Fibroblast of lung (primary cell): ENCODE measurements at regions not wholly inside any gene's neighbourhood (a gene's known extent, or its start where the extent isn't known, plus 50 kb on each side); places are given as distances from the start of the nearest gene placed in this dataset.

Experiments used
- EZH2 ChIP-seq: IDR thresholded peaks from 2 replicates; pipeline ENCODE4 v1.5.1; 2012; ENCODE audit warnings: low read length, control low read depth, mild to moderate bottlenecking; ENCODE audit errors: missing control alignments
- TF ChIP-seq, protein P1 (sequence below), 2 donors: IDR thresholded peaks in 1 of 2; conservative IDR thresholded peaks in 1 of 2; 1 replicate in 1 of 2; 2 replicates in 1 of 2; pipeline ENCODE4 v1.5.1; 2011 to 2012; ENCODE audit warnings: low read length in 2 of 2, control low read depth in 1 of 2, inconsistent platforms in 1 of 2, low read depth in 1 of 2, mild to moderate bottlenecking in 1 of 2

- TF ChIP-seq, protein P1, sequence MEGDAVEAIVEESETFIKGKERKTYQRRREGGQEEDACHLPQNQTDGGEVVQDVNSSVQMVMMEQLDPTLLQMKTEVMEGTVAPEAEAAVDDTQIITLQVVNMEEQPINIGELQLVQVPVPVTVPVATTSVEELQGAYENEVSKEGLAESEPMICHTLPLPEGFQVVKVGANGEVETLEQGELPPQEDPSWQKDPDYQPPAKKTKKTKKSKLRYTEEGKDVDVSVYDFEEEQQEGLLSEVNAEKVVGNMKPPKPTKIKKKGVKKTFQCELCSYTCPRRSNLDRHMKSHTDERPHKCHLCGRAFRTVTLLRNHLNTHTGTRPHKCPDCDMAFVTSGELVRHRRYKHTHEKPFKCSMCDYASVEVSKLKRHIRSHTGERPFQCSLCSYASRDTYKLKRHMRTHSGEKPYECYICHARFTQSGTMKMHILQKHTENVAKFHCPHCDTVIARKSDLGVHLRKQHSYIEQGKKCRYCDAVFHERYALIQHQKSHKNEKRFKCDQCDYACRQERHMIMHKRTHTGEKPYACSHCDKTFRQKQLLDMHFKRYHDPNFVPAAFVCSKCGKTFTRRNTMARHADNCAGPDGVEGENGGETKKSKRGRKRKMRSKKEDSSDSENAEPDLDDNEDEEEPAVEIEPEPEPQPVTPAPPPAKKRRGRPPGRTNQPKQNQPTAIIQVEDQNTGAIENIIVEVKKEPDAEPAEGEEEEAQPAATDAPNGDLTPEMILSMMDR (conservative IDR thresholded peaks at IDR 0.05 in 1 of 2, IDR thresholded peaks at IDR 0.05 in 1 of 2; ENCODE audit: low read depth in 1 of 2, low read length in 2 of 2), result no peak
- no peak for TF ChIP-seq EZH2
These were observed 70.8 kb downstream of the BTG1 start for GRCh38 chr12:92074889-92075288.
